Smooth muscle cell (in vitro differentiated cells): ENCODE measurements at regions not wholly inside any gene's neighbourhood (a gene's known extent, or its start where the extent isn't known, plus 50 kb on each side); places are given as distances from the start of the nearest gene placed in this dataset.

Source experiments
- DNase-seq: peaks from one replicate; lab custom pipeline; 2025; ENCODE audit not compliant: unreplicated experiment; lab: John Stamatoyannopoulos, UW
- H2AFZ ChIP-seq: fragments of 200-600 bp; sonication (generic); 2 replicates; pipeline ENCODE4 v1.6.0; 2016; ENCODE audit warnings: antibody characterized with exemption, low read depth, mild to moderate bottlenecking
- H3F3A ChIP-seq: fragments of 200-600 bp; sonication (generic); 2 replicates; pipeline ENCODE4 v1.6.0; 2017; ENCODE audit warnings: antibody characterized with exemption, low read depth
- H3K27ac ChIP-seq: fragments of 200-600 bp; sonication (generic); 2 replicates; pipeline ENCODE4 v1.5.1; 2016; ENCODE audit warnings: low read depth, mild to moderate bottlenecking
- H3K27me3 ChIP-seq: fragments of 200-600 bp; sonication (generic); 2 replicates; pipeline ENCODE4 v1.6.1; 2016; ENCODE audit warnings: low read depth, mild to moderate bottlenecking
- H3K36me3 ChIP-seq: fragments of 200-600 bp; sonication (generic); 2 replicates; pipeline ENCODE4 v1.5.1; 2016; ENCODE audit warnings: low read depth
- H3K4me1 ChIP-seq: fragments of 200-600 bp; sonication (generic); 2 replicates; pipeline ENCODE4 v1.5.1; 2016; ENCODE audit warnings: low read depth
- H3K4me2 ChIP-seq: fragments of 200-600 bp; sonication (generic); 2 replicates; pipeline ENCODE4 v1.6.0; 2016; ENCODE audit warnings: mild to moderate bottlenecking
- H3K4me3 ChIP-seq: fragments of 200-600 bp; sonication (generic); 2 replicates; pipeline ENCODE4 v1.5.1; 2016; ENCODE audit warnings: mild to moderate bottlenecking
- H3K79me2 ChIP-seq: fragments of 200-600 bp; sonication (generic); 2 replicates; pipeline ENCODE4 v1.6.0; 2016; ENCODE audit warnings: low read depth, mild to moderate bottlenecking
- H3K9ac ChIP-seq: fragments of 200-600 bp; sonication (generic); 2 replicates; pipeline ENCODE4 v1.6.0; 2016; ENCODE audit warnings: low read depth
- H3K9me3 ChIP-seq: fragments of 200-600 bp; sonication (generic); replicated peaks from 2 replicates; pipeline ENCODE4 v1.5.1; 2016; ENCODE audit warnings: low read depth
- H4K20me1 ChIP-seq: fragments of 200-600 bp; sonication (generic); 2 replicates; pipeline ENCODE4 v1.6.0; 2016; ENCODE audit warnings: low read depth
- CTCF ChIP-seq: fragments of 200-600 bp; sonication (generic); IDR thresholded peaks from 2 replicates; pipeline ENCODE4 v1.5.1; 2017; ENCODE audit warnings: borderline replicate concordance, mild to moderate bottlenecking, antibody characterized with exemption; ENCODE audit not compliant: insufficient read depth, poor library complexity, severe bottlenecking
- WGBS: methylation state at CpG from one replicate; pipeline ENCODE4 v1.1.7; 2016; ENCODE audit warnings: low lambda C conversion rate; 5-methylcytosine and 5-hydroxymethylcytosine counted together

- WGBS, result 54% methylated on average over 3 of the region's 3 CpGs
These were observed 51.9 kb upstream of the ARHGAP42 start for GRCh38 chr11:100635194-100635593.

GRCh38 chr11:100636536-100636935 is 50.6 kb upstream of the ARHGAP42 start:
- 100% methylated on average over 3 of the region's 3 CpGs for WGBS
- no peak overlapping the region for H3K4me2 ChIP-seq
- H3K27me3 ChIP-seq, result no peaks in the 10 kb centered on the region
- H3K4me1 ChIP-seq, result peaks cover 12% of the 10 kb centered on the region
- no peaks in the 10 kb centered on the region for H3K79me2 ChIP-seq
- no peak overlapping the region for H3K4me3 ChIP-seq
- H3K36me3 ChIP-seq, result no peaks in the 10 kb centered on the region
- H4K20me1 ChIP-seq, result no peaks in the 10 kb centered on the region
- no peak overlapping the region for H2AFZ ChIP-seq
- no peak for TF ChIP-seq CTCF
- no peak overlapping the region for H3K27ac ChIP-seq
- no peaks in the 10 kb centered on the region for H3K9me3 ChIP-seq
- no peak for DNase-seq
- no peaks in the 10 kb centered on the region for H3F3A ChIP-seq
- no peak overlapping the region for H3K9ac ChIP-seq

More at GRCh38 chr11:100635194-100635593, 51.9 kb upstream of the ARHGAP42 start:
- no peaks in the 10 kb centered on the region for H4K20me1 ChIP-seq
- H2AFZ ChIP-seq, result no peak overlapping the region
- H3K79me2 ChIP-seq, result no peaks in the 10 kb centered on the region
- no peak for DNase-seq
- peaks cover 12% of the 10 kb centered on the region for H3K4me1 ChIP-seq
- no peaks in the 10 kb centered on the region for H3F3A ChIP-seq
- H3K4me3 ChIP-seq, result no peak overlapping the region
- no peaks in the 10 kb centered on the region for H3K27me3 ChIP-seq
- no peak for TF ChIP-seq CTCF
- H3K36me3 ChIP-seq, result no peaks in the 10 kb centered on the region
- no peaks in the 10 kb centered on the region for H3K9me3 ChIP-seq
- H3K4me2 ChIP-seq, result no peak overlapping the region
- H3K27ac ChIP-seq, result no peak overlapping the region
- H3K9ac ChIP-seq, result no peak overlapping the region
